HG02798 (cell line): ENCODE measurements at regions not wholly inside any gene's neighbourhood (a gene's known extent, or its start where the extent isn't known, plus 50 kb on each side); places are given as distances from the start of the nearest gene placed in this dataset.

ENCODE experiments used
- ATAC-seq: cut with Tn5 transposase; IDR thresholded peaks from one replicate; pipeline ENCODE4 v1.9.1; 2021; ENCODE audit warnings: mild to moderate bottlenecking; ENCODE audit not compliant: unreplicated experiment, poor library complexity

- ATAC-seq: no peak
Measured at GRCh38 chr6:4513561-4513960, 262.6 kb upstream of the CDYL start.

GRCh38 chr6:4512051-4512471 is 264.1 kb upstream of the CDYL start:
- no peak for ATAC-seq

- ATAC-seq: no peak
Measured at GRCh38 chr6:4511641-4512020, 264.6 kb upstream of the CDYL start.

- no peak for ATAC-seq
Measured at GRCh38 chr6:4510906-4511640, 265.1 kb upstream of the CDYL start.

GRCh38 chr6:4510317-4510716 is 265.9 kb upstream of the CDYL start:
- ATAC-seq: no peak

- ATAC-seq: no peak
Measured at GRCh38 chr6:4509506-4509905, 266.7 kb upstream of the CDYL start.

- no peak for ATAC-seq
Measured at GRCh38 chr6:4506792-4507191, 269.4 kb upstream of the CDYL start.

GRCh38 chr6:4506223-4506622 is 270.0 kb upstream of the CDYL start:
- no peak for ATAC-seq

- no peak for ATAC-seq
Measured at GRCh38 chr6:4504700-4505099, 271.5 kb upstream of the CDYL start.

GRCh38 chr6:4503700-4504099 is 272.5 kb upstream of the CDYL start:
- ATAC-seq: no peak

- ATAC-seq: no peak
Measured at GRCh38 chr6:4496284-4496683, 279.9 kb upstream of the CDYL start.

GRCh38 chr6:4491501-4492260 is 284.5 kb upstream of the CDYL start:
- no peak for ATAC-seq

- no peak for ATAC-seq
Measured at GRCh38 chr6:4489538-4489937, 286.7 kb upstream of the CDYL start.

GRCh38 chr6:4488389-4488788 is 287.8 kb upstream of the CDYL start:
- no peak for ATAC-seq

GRCh38 chr6:4487538-4487937 is 288.7 kb upstream of the CDYL start:
- no peak for ATAC-seq

- no peak for ATAC-seq
Measured at GRCh38 chr6:4486568-4487315, 289.5 kb upstream of the CDYL start.

GRCh38 chr6:4485735-4486134 is 290.5 kb upstream of the CDYL start:
- no peak for ATAC-seq

- ATAC-seq: no peak
Measured at GRCh38 chr6:4482461-4482860, 293.7 kb upstream of the CDYL start.

GRCh38 chr6:4480788-4481735 is 295.1 kb upstream of the CDYL start:
- no peak for ATAC-seq

GRCh38 chr6:4478098-4478497 is 298.1 kb upstream of the CDYL start:
- no peak for ATAC-seq
